Endothelial cell of umbilical vein (primary cell): ENCODE measurements at regions not wholly inside any gene's neighbourhood (a gene's known extent, or its start where the extent isn't known, plus 50 kb on each side); places are given as distances from the start of the nearest gene placed in this dataset.

ENCODE experiments used
- BruUV-seq: library from RNA; stranded (reverse); fragments of 400-500 nt; replicated peaks from 2 replicates; lab custom pipeline; 2021; lab: Mats Ljungman, UMichigan
- CTCF ChIA-PET: fragments of 300-600, 350-600 bp; sonication (Branson Sonifier 250); formaldehyde crosslinking; loops from one replicate; lab custom pipeline; 2021; ENCODE audit warnings: antibody characterized with exemption, inconsistent platforms; lab: Charles Lee
- POLR2A ChIA-PET: fragments of 300-600, 350-600 bp; sonication (Branson Sonifier 250); formaldehyde crosslinking; loops from one replicate; lab custom pipeline; 2021; ENCODE audit warnings: antibody characterized with exemption, inconsistent platforms; lab: Charles Lee
- DNase-seq: peaks from one replicate; pipeline ENCODE4 v3.0.0-alpha.2; 2011; ENCODE audit warnings: low read depth, low spot score
- FAIRE-seq: peaks from 2 replicates; lab custom pipeline; 2011; peaks lifted over from hg19 to GRCh38; lab: Jason Lieb, UNC
- H2AFZ ChIP-seq: 2 replicates; pipeline ENCODE4 v1.6.0; 2012; ENCODE audit warnings: low read depth, low read length, control low read depth, inconsistent platforms
- H3K27ac ChIP-seq: 2 replicates; pipeline ENCODE4 v1.5.1; 2011; ENCODE audit warnings: low read depth, mild to moderate bottlenecking, control low read depth, low read length, moderate library complexity; ENCODE audit not compliant: insufficient read depth
- H3K27me3 ChIP-seq, 2 experiments: 2 replicates each; pipeline versions ENCODE4 v1.6.0 to v1.6.1; 2011; ENCODE audit warnings: low read length in 2 of 2, mixed read lengths in 1 of 2; ENCODE audit not compliant: control insufficient read depth in 2 of 2, insufficient read depth in 2 of 2
- H3K36me3 ChIP-seq, 2 experiments: 2 replicates in 1 of 2; 3 replicates in 1 of 2; pipeline ENCODE4 v1.5.1; 2011; ENCODE audit warnings: low read length in 2 of 2, mild to moderate bottlenecking in 1 of 2, moderate library complexity in 1 of 2; ENCODE audit not compliant: control insufficient read depth in 2 of 2, insufficient read depth in 2 of 2; ENCODE audit errors: extremely low read depth in 1 of 2
- H3K4me1 ChIP-seq: 3 replicates; pipeline ENCODE4 v1.5.1; 2011; ENCODE audit warnings: mild to moderate bottlenecking, low read length; ENCODE audit not compliant: control insufficient read depth, insufficient read depth; ENCODE audit errors: extremely low read depth
- H3K4me2 ChIP-seq: 2 replicates; pipeline ENCODE4 v1.6.1; 2011; ENCODE audit warnings: low read length, control low read depth, mixed read lengths; ENCODE audit not compliant: insufficient read depth
- H3K4me3 ChIP-seq, 3 experiments: fragments of 200-600 bp in 1 of 3; sonication (generic), shearing (Covaris generic) in 1 of 3; replicated peaks in 1 of 3; 2 replicates each; pipeline ENCODE4 v1.5.1; 2011 to 2016; ENCODE audit warnings: control low read depth in 3 of 3, low read length in 3 of 3, mild to moderate bottlenecking in 2 of 3, inconsistent platforms in 1 of 3, low read depth in 1 of 3, moderate library complexity in 1 of 3; ENCODE audit not compliant: insufficient read depth in 1 of 3
- H3K79me2 ChIP-seq: 2 replicates; pipeline ENCODE4 v1.6.0; 2012; ENCODE audit warnings: low read length, inconsistent platforms; ENCODE audit not compliant: control insufficient read depth, insufficient read depth
- H3K9ac ChIP-seq: replicated peaks from 2 replicates; pipeline ENCODE3; 2011; ENCODE audit warnings: low read length, control low read depth; ENCODE audit not compliant: insufficient read depth; ENCODE audit errors: extremely low read depth
- H3K9me1 ChIP-seq: replicated peaks from 3 replicates; pipeline ENCODE4 v1.6.0; 2011; ENCODE audit warnings: mild to moderate bottlenecking, low read length; ENCODE audit not compliant: control insufficient read depth, insufficient read depth; ENCODE audit errors: extremely low read depth
- H3K9me3 ChIP-seq: replicated peaks from 2 replicates; pipeline ENCODE4 v1.5.1; 2012; ENCODE audit warnings: low read length, inconsistent platforms; ENCODE audit not compliant: control insufficient read depth, insufficient read depth
- H4K20me1 ChIP-seq: replicated peaks from 2 replicates; pipeline ENCODE3; 2011; ENCODE audit warnings: mild to moderate bottlenecking, low read length; ENCODE audit not compliant: control insufficient read depth, insufficient read depth; ENCODE audit errors: extremely low read depth
- EZH2 ChIP-seq: IDR thresholded peaks from 2 replicates; pipeline ENCODE4 v1.6.1; 2012; ENCODE audit warnings: borderline replicate concordance, low read depth, mild to moderate bottlenecking, moderate library complexity, low read length, inconsistent platforms; ENCODE audit not compliant: severe bottlenecking
- FOS ChIP-seq: IDR thresholded peaks from 2 replicates; pipeline ENCODE4 v1.6.1; 2011; ENCODE audit warnings: mild to moderate bottlenecking, low read length, moderate library complexity, borderline replicate concordance; ENCODE audit not compliant: insufficient read depth
- GATA2 ChIP-seq: IDR thresholded peaks from 2 replicates; pipeline ENCODE4 v1.7.0; 2011; ENCODE audit warnings: low read depth, mild to moderate bottlenecking, moderate library complexity, mixed read lengths, low read length; ENCODE audit not compliant: insufficient read length, insufficient read depth
- JUN ChIP-seq: IDR thresholded peaks from 2 replicates; pipeline ENCODE4 v1.6.1; 2011; ENCODE audit warnings: borderline replicate concordance, low read depth; ENCODE audit not compliant: insufficient read length, insufficient read depth
- MAX ChIP-seq: IDR thresholded peaks from 2 replicates; pipeline ENCODE4 v1.6.1; 2011; ENCODE audit not compliant: insufficient read depth, insufficient read length
- MYC ChIP-seq: IDR thresholded peaks from one replicate; pipeline ENCODE4 v1.6.1; 2011; ENCODE audit warnings: mild to moderate bottlenecking, low read depth, low read length
- POLR2A ChIP-seq: IDR thresholded peaks from 2 replicates; pipeline ENCODE4 v1.6.1; 2012; ENCODE audit warnings: low read depth, mild to moderate bottlenecking, control low read depth, low read length
- POLR2AphosphoS5 ChIP-seq: IDR thresholded peaks from 2 replicates; pipeline ENCODE4 v1.6.1; 2012; ENCODE audit warnings: low read depth, mild to moderate bottlenecking, control low read depth, low read length, moderate library complexity; ENCODE audit not compliant: insufficient read depth
- dilution Hi-C: fragments of 300-500 bp; cut with MboI; formaldehyde crosslinking; loops from one replicate; pipeline ENCODE4 v1.15.0; 2019; ENCODE audit warnings: low sequenced_read_pairs; ENCODE audit not compliant: extremely low pct_ligation_motif_present
- intact Hi-C: fragments of 100-400 bp; cut with micrococcal nuclease; formaldehyde crosslinking; loops from one replicate; pipeline ENCODE4 v1.10.0; 2022
- TF ChIP-seq, protein P1 (sequence below), 2 donors: IDR thresholded peaks; 1 replicate in 1 of 2; 2 replicates in 1 of 2; pipeline ENCODE4 v1.5.1; 2011; ENCODE audit warnings: low read length in 2 of 2, mild to moderate bottlenecking in 2 of 2, moderate library complexity in 2 of 2, control low read depth in 1 of 2, inconsistent platforms in 1 of 2, low read depth in 1 of 2; ENCODE audit not compliant: insufficient read depth in 1 of 2; ENCODE audit errors: extremely low read depth in 1 of 2

GRCh38 chr2:181183878-181184542, 203.6 kb downstream of the UBE2E3 start:
- BruUV-seq: no TSS peak
- no peak for FAIRE-seq
- POLR2A ChIA-PET: no interaction called here

DNA sequence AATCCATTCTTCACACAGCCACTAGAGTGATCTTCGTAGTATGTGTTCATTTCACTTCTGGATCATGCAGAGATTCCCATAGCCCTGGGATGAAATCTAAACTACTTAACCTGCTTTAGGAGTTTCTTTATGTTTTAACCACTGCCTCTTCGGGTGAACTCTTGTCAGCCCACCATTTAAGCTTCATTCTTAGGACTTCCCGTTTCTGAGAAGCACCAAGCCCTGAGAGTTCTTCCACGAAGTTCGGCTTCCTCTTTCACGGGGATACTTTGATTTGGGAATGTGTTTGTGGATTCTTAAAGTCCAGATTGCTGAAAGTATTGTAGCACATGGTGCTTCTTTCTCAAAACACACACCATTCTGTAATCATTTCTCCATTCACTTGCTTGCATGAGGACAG, 205.0 kb downstream of the UBE2E3 start:
- Histone ChIP-seq H3K27ac (no peak overlapping the region), H3K36me3 (no peaks in the 10 kb centered on the region), H3K4me3 (no peak overlapping the region), H3K27me3 (no peaks in the 10 kb centered on the region), H3K9me3 (no peaks in the 10 kb centered on the region), H3K4me2 (no peak overlapping the region), H3K79me2 (no peaks in the 10 kb centered on the region), H2AFZ (no peak overlapping the region), H3K4me1 (no peaks in the 10 kb centered on the region), H4K20me1 (no peaks in the 10 kb centered on the region), H3K9ac (no peak overlapping the region), H3K9me1 (no peaks in the 10 kb centered on the region)
- DNase-seq (no peak), FAIRE-seq (no peak)
- intact Hi-C loops (no loop called here), dilution Hi-C loops (no loop called here)
- BruUV-seq: no TSS peak
- no peak for TF ChIP-seq MYC
- TF ChIP-seq EZH2: no peak
- TF ChIP-seq JUN: no peak
- TF ChIP-seq POLR2AphosphoS5: no peak
- TF ChIP-seq GATA2: no peak
- no peak for TF ChIP-seq FOS
- TF ChIP-seq POLR2A: no peak
- TF ChIP-seq MAX: no peak
- TF ChIP-seq, protein P1, sequence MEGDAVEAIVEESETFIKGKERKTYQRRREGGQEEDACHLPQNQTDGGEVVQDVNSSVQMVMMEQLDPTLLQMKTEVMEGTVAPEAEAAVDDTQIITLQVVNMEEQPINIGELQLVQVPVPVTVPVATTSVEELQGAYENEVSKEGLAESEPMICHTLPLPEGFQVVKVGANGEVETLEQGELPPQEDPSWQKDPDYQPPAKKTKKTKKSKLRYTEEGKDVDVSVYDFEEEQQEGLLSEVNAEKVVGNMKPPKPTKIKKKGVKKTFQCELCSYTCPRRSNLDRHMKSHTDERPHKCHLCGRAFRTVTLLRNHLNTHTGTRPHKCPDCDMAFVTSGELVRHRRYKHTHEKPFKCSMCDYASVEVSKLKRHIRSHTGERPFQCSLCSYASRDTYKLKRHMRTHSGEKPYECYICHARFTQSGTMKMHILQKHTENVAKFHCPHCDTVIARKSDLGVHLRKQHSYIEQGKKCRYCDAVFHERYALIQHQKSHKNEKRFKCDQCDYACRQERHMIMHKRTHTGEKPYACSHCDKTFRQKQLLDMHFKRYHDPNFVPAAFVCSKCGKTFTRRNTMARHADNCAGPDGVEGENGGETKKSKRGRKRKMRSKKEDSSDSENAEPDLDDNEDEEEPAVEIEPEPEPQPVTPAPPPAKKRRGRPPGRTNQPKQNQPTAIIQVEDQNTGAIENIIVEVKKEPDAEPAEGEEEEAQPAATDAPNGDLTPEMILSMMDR (IDR thresholded peaks at IDR 0.05; ENCODE audit: extremely low read depth in 1 of 2, insufficient read depth in 1 of 2, low read depth in 1 of 2, low read length in 2 of 2): no peak
- ChIA-PET CTCF (no interaction called here), POLR2A (no interaction called here)

More at GRCh38 chr2:181183878-181184542, 203.6 kb downstream of the UBE2E3 start:
- no peak for TF ChIP-seq POLR2A
- no peak for TF ChIP-seq FOS
- intact Hi-C loops: no loop called here
- no peaks in the 10 kb centered on the region for H3K79me2 ChIP-seq
- no peak for DNase-seq
- no peak overlapping the region for H2AFZ ChIP-seq
- no peaks in the 10 kb centered on the region for H3K4me1 ChIP-seq
- H3K27me3 ChIP-seq: no peaks in the 10 kb centered on the region
- no peak overlapping the region for H3K4me3 ChIP-seq
- no peak overlapping the region for H3K27ac ChIP-seq
- no peaks in the 10 kb centered on the region for H3K36me3 ChIP-seq
- no peak overlapping the region for H3K4me2 ChIP-seq
- H3K9ac ChIP-seq: no peak overlapping the region
- H3K9me1 ChIP-seq: no peaks in the 10 kb centered on the region
- H3K9me3 ChIP-seq: no peaks in the 10 kb centered on the region
- dilution Hi-C loops: no loop called here
- CTCF ChIA-PET: no interaction called here
- H4K20me1 ChIP-seq: no peaks in the 10 kb centered on the region
